ENCODE measurements at regions not wholly inside any gene's neighbourhood (a gene's known extent, or its start where the extent isn't known, plus 50 kb on each side); places are given as distances from the start of the nearest gene placed in this dataset.
A peak's percentile ranks its signal among the peaks of the same experiment; 100 is the strongest.

- peaks cover 15% of the 10 kb centered on the region for H3K27me3 Mint-ChIP-seq (ENCODE audit: low read depth)
- peaks cover 38% of the 10 kb centered on the region for H3K4me1 Mint-ChIP-seq
- H3K9me3 Mint-ChIP-seq = no peaks in the 10 kb centered on the region
- H3K27ac Mint-ChIP-seq (ENCODE audit: unreplicated experiment) = no peak overlapping the region
- no peak for TF ChIP-seq CTCF (conservative IDR thresholded peaks at IDR 0.05)
- no peak overlapping the region for H3K4me3 Mint-ChIP-seq
- DNase-seq (ENCODE audit: low read depth, low spot score) = no peak
- no peaks in the 10 kb centered on the region for H3K36me3 Mint-ChIP-seq (ENCODE audit: low read depth)
These were observed 521.3 kb upstream of the JARID2 start for GRCh38 chr6:14724549-14724948.

- no peak for TF ChIP-seq CTCF (conservative IDR thresholded peaks at IDR 0.05)
- no peaks in the 10 kb centered on the region for H3K36me3 Mint-ChIP-seq (ENCODE audit: low read depth)
- H3K27me3 Mint-ChIP-seq (ENCODE audit: low read depth) = peaks cover 29% of the 10 kb centered on the region
- peaks cover 34% of the 10 kb centered on the region for H3K4me1 Mint-ChIP-seq
- no peak for DNase-seq (ENCODE audit: low read depth, low spot score)
- H3K4me3 Mint-ChIP-seq = no peak overlapping the region
- H3K27ac Mint-ChIP-seq (ENCODE audit: unreplicated experiment) = no peak overlapping the region
- H3K9me3 Mint-ChIP-seq = no peaks in the 10 kb centered on the region
These were observed 518.9 kb upstream of the JARID2 start for GRCh38 chr6:14726816-14727493.

GRCh38 chr6:14727494-14728395 is 518.1 kb upstream of the JARID2 start:
- Mint-ChIP-seq H3K4me1 (peaks cover 41% of the 10 kb centered on the region), H3K36me3 (ENCODE audit: low read depth) (no peaks in the 10 kb centered on the region), H3K27ac (ENCODE audit: unreplicated experiment) (no peak overlapping the region), H3K27me3 (ENCODE audit: low read depth) (peaks cover 37% of the 10 kb centered on the region), H3K4me3 (no peak overlapping the region), H3K9me3 (no peaks in the 10 kb centered on the region)
- DNase-seq (ENCODE audit: low read depth, low spot score) = no peak
- no peak for TF ChIP-seq CTCF (conservative IDR thresholded peaks at IDR 0.05)

GRCh38 chr6:14728396-14729024 is 517.4 kb upstream of the JARID2 start:
- no peak for DNase-seq (ENCODE audit: low read depth, low spot score)
- no peaks in the 10 kb centered on the region for H3K36me3 Mint-ChIP-seq (ENCODE audit: low read depth)

More at GRCh38 chr6:14728396-14729024, 517.4 kb upstream of the JARID2 start:
- peaks cover 47% of the 10 kb centered on the region for H3K4me1 Mint-ChIP-seq
- no peak for TF ChIP-seq CTCF (conservative IDR thresholded peaks at IDR 0.05)
- peak overlapping the region; percentile 73 for H3K4me3 Mint-ChIP-seq
- peak overlapping the region; percentile 85 for H3K27ac Mint-ChIP-seq (ENCODE audit: unreplicated experiment)
- peaks cover 41% of the 10 kb centered on the region for H3K27me3 Mint-ChIP-seq (ENCODE audit: low read depth)
- H3K9me3 Mint-ChIP-seq = no peaks in the 10 kb centered on the region
